ENCODE measurements at regions not wholly inside any gene's neighbourhood (a gene's known extent, or its start where the extent isn't known, plus 50 kb on each side); places are given as distances from the start of the nearest gene placed in this dataset.

DNA sequence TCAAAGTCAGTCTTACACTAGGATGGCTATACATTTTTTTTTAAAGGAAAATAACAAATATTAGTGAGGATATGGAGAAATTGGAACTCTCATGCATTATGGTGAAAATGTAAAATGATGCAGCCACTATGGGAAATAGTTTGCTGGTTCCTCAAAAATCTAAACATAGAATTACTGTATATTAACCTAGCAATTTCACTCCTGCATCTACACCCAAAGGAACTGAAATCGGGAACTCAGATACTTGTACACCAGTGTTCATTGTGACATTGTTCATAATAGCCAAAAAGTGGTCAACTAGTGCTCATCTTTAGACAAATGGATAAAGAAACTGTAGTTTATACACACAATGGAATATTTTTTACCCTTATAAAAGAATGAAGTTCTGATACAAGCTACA is 110.7 kb downstream of the UTRN start:
- H3K9me2 ChIP-seq (replicated peaks; ENCODE audit: control insufficient read depth, low read length): no peaks in the 10 kb centered on the region
- no peak overlapping the region for H3K4me2 ChIP-seq (ENCODE audit: low read length)
- no peaks in the 10 kb centered on the region for H3F3A ChIP-seq (ENCODE audit: control insufficient read depth, insufficient read depth)
- H3K27me3 ChIP-seq (ENCODE audit: control insufficient read depth, low read length): no peaks in the 10 kb centered on the region
- H4K20me1 ChIP-seq (ENCODE audit: control insufficient read depth, insufficient read depth, low read depth, low read length): no peaks in the 10 kb centered on the region
- no peaks in the 10 kb centered on the region for H3K9me3 ChIP-seq (ENCODE audit: control insufficient read depth, insufficient read depth, low read length)
- H3K4me1 ChIP-seq (ENCODE audit: control insufficient read depth, low read length): no peaks in the 10 kb centered on the region
- H3K79me2 ChIP-seq (ENCODE audit: control insufficient read depth, low read length): no peaks in the 10 kb centered on the region
- no peak for TF ChIP-seq EZH2phosphoT487 (IDR thresholded peaks at IDR 0.05; ENCODE audit: borderline replicate concordance, low read length)
- TF ChIP-seq, protein P1, sequence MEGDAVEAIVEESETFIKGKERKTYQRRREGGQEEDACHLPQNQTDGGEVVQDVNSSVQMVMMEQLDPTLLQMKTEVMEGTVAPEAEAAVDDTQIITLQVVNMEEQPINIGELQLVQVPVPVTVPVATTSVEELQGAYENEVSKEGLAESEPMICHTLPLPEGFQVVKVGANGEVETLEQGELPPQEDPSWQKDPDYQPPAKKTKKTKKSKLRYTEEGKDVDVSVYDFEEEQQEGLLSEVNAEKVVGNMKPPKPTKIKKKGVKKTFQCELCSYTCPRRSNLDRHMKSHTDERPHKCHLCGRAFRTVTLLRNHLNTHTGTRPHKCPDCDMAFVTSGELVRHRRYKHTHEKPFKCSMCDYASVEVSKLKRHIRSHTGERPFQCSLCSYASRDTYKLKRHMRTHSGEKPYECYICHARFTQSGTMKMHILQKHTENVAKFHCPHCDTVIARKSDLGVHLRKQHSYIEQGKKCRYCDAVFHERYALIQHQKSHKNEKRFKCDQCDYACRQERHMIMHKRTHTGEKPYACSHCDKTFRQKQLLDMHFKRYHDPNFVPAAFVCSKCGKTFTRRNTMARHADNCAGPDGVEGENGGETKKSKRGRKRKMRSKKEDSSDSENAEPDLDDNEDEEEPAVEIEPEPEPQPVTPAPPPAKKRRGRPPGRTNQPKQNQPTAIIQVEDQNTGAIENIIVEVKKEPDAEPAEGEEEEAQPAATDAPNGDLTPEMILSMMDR (IDR thresholded peaks at IDR 0.05; ENCODE audit: low read depth, low read length, poor library complexity, severe bottlenecking): no peak
- no peaks in the 10 kb centered on the region for H3K36me3 ChIP-seq (ENCODE audit: control insufficient read depth, low read length)
- no peak overlapping the region for H3K4me3 ChIP-seq (ENCODE audit: low read length)
- no peak overlapping the region for H3K27ac ChIP-seq (ENCODE audit: low read depth, low read length)

DNA sequence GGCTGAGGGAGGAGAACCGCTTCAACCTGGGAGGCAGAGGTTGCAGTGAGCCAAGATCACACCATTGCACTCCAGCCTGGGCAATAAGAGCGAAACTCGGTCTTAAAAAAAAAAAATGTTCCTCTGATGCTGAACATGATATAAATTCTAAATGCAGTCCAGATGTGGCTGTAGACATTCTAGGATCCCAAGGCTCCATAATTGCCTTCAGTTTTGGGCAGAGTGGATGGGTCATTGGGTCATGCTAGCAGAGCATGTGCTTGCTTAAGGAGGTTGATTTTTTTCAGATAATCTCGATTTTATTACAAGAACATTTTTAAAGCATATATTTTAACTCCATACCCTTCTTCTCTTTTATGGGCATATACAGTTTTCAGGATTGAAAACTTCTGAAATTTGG is 112.0 kb downstream of the UTRN start:
- no peaks in the 10 kb centered on the region for H3K9me3 ChIP-seq (ENCODE audit: control insufficient read depth, insufficient read depth, low read length)
- no peaks in the 10 kb centered on the region for H3K36me3 ChIP-seq (ENCODE audit: control insufficient read depth, low read length)
- no peaks in the 10 kb centered on the region for H3K79me2 ChIP-seq (ENCODE audit: control insufficient read depth, low read length)
- no peaks in the 10 kb centered on the region for H3K4me1 ChIP-seq (ENCODE audit: control insufficient read depth, low read length)
- no peak for TF ChIP-seq EZH2phosphoT487 (IDR thresholded peaks at IDR 0.05; ENCODE audit: borderline replicate concordance, low read length)
- TF ChIP-seq, protein P1 (IDR thresholded peaks at IDR 0.05; ENCODE audit: low read depth, low read length, poor library complexity, severe bottlenecking): no peak
- H3F3A ChIP-seq (ENCODE audit: control insufficient read depth, insufficient read depth): no peaks in the 10 kb centered on the region
- no peak overlapping the region for H3K4me3 ChIP-seq (ENCODE audit: low read length)
- no peak overlapping the region for H3K27ac ChIP-seq (ENCODE audit: low read depth, low read length)
- H4K20me1 ChIP-seq (ENCODE audit: control insufficient read depth, insufficient read depth, low read depth, low read length): no peaks in the 10 kb centered on the region
- H3K9me2 ChIP-seq (replicated peaks; ENCODE audit: control insufficient read depth, low read length): no peaks in the 10 kb centered on the region
- H3K4me2 ChIP-seq (ENCODE audit: low read length): no peak overlapping the region
- H3K27me3 ChIP-seq (ENCODE audit: control insufficient read depth, low read length): no peaks in the 10 kb centered on the region

DNA sequence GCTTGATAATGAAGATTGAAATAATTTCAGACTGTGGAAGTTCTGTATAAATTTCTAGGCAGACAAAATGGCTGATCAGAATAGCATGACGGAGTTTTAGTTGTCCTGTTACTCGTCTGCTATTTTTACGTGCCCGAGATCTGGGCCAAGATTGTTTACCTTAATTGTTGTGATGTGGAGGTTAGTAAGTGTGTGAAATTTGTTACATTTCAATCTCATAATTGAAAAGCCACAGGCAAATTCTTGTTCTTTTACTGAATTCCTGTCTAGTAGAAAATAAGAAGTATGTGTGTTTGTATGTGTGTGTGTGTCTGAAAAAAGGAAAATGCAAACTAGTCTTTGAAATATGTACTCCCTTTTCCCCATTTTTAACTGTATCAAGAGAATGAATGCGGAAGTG is 115.2 kb downstream of the UTRN start:
- Histone ChIP-seq H4K20me1 (ENCODE audit: control insufficient read depth, insufficient read depth, low read depth, low read length) (no peaks in the 10 kb centered on the region), H3K27ac (ENCODE audit: low read depth, low read length) (no peak overlapping the region), H3K4me2 (ENCODE audit: low read length) (no peak overlapping the region), H3K4me3 (ENCODE audit: low read length) (no peak overlapping the region), H3K27me3 (ENCODE audit: control insufficient read depth, low read length) (no peaks in the 10 kb centered on the region), H3K9me2 (replicated peaks; ENCODE audit: control insufficient read depth, low read length) (no peaks in the 10 kb centered on the region), H3K79me2 (ENCODE audit: control insufficient read depth, low read length) (no peaks in the 10 kb centered on the region), H3K9me3 (ENCODE audit: control insufficient read depth, insufficient read depth, low read length) (no peaks in the 10 kb centered on the region), H3K4me1 (ENCODE audit: control insufficient read depth, low read length) (no peaks in the 10 kb centered on the region), H3F3A (ENCODE audit: control insufficient read depth, insufficient read depth) (no peaks in the 10 kb centered on the region), H3K36me3 (ENCODE audit: control insufficient read depth, low read length) (no peaks in the 10 kb centered on the region)
- no peak for TF ChIP-seq EZH2phosphoT487 (IDR thresholded peaks at IDR 0.05; ENCODE audit: borderline replicate concordance, low read length)
- TF ChIP-seq, protein P1 (IDR thresholded peaks at IDR 0.05; ENCODE audit: low read depth, low read length, poor library complexity, severe bottlenecking): no peak
